ENCODE measurements at regions not wholly inside any gene's neighbourhood (a gene's known extent, or its start where the extent isn't known, plus 50 kb on each side); places are given as distances from the start of the nearest gene placed in this dataset.

GRCh38 chr2:185255566-185255965 lies 483.0 kb upstream of the FSIP2 start:
- CTCF ChIA-PET, result no interaction called here
- H3K36me3 ChIP-seq (replicated peaks in 1 of 2; ENCODE audit: control insufficient read depth in 1 of 2, insufficient read depth in 2 of 2, low read length in 1 of 2), result no peaks in the 10 kb centered on the region
- H3K4me2 ChIP-seq, result no peak overlapping the region
- no peaks in the 10 kb centered on the region for H4K20me1 ChIP-seq (ENCODE audit: insufficient read depth)
- no peaks in the 10 kb centered on the region for H3K9me3 ChIP-seq
- no peak overlapping the region for H3K27ac ChIP-seq (ENCODE audit: low read depth in 2 of 2, low read length in 1 of 2)
- no peak for TF ChIP-seq GABPA (IDR thresholded peaks at IDR 0.05; ENCODE audit: low read depth)
- TF ChIP-seq RFX5 (IDR thresholded peaks at IDR 0.05; ENCODE audit: low read length), result no peak
- no peak for TF ChIP-seq RCOR1 (IDR thresholded peaks at IDR 0.05; ENCODE audit: low read length)
- no peak for TF ChIP-seq TAF1 (IDR thresholded peaks at IDR 0.05; ENCODE audit: borderline replicate concordance, low read depth, low read length)
- TF ChIP-seq CTCF (IDR thresholded peaks at IDR 0.05), result no peak
- no peak for TF ChIP-seq NRF1 (IDR thresholded peaks at IDR 0.05; ENCODE audit: low read depth, low read length)
- TF ChIP-seq MXI1 (IDR thresholded peaks at IDR 0.05; ENCODE audit: low read depth, low read length), result no peak
- no peak for TF ChIP-seq MEF2A (IDR thresholded peaks at IDR 0.05; ENCODE audit: borderline replicate concordance, low read depth)
- TF ChIP-seq FOXJ3 (CRISPR knock-in tag; IDR thresholded peaks at IDR 0.05), result no peak
- no peak for TF ChIP-seq RXRA (IDR thresholded peaks at IDR 0.05; ENCODE audit: borderline replicate concordance, low read depth)
- no peak for TF ChIP-seq IRF3 (IDR thresholded peaks at IDR 0.05; ENCODE audit: low read depth, low read length)
- no peak for TF ChIP-seq RAD21 (IDR thresholded peaks at IDR 0.05; ENCODE audit: low read length)
- TF ChIP-seq JUND (IDR thresholded peaks at IDR 0.05), result no peak
- H3K4me3 ChIP-seq (ENCODE audit: low read depth in 2 of 2, low read length in 1 of 2), result no peak overlapping the region
- no peaks in the 10 kb centered on the region for H3K79me2 ChIP-seq (ENCODE audit: insufficient read depth)
- no peaks in the 10 kb centered on the region for H3K4me1 ChIP-seq (ENCODE audit: control insufficient read depth in 1 of 2, insufficient read depth in 2 of 2, low read depth in 1 of 2, low read length in 1 of 2)
- no peaks in the 10 kb centered on the region for H3K27me3 ChIP-seq (ENCODE audit: insufficient read depth)
- H3K9ac ChIP-seq, result no peak overlapping the region
- peaks cover 3% of the 10 kb centered on the region for H3F3A ChIP-seq (replicated peaks; ENCODE audit: insufficient read depth)
- no peak overlapping the region for H2AFZ ChIP-seq (ENCODE audit: low read depth)
- POLR2A ChIA-PET, result no interaction called here
- H3K9me2 ChIP-seq, result no peaks in the 10 kb centered on the region
- DNase-seq, result no peak
- WGBS (ENCODE audit: low lambda C conversion rate), result 15% methylated on average over 1 of the region's 1 CpG

- Histone ChIP-seq H3K4me2 (no peak overlapping the region), H3K4me3 (ENCODE audit: low read depth in 2 of 2, low read length in 1 of 2) (no peak overlapping the region), H2AFZ (ENCODE audit: low read depth) (no peak overlapping the region), H3K27ac (ENCODE audit: low read depth in 2 of 2, low read length in 1 of 2) (no peak overlapping the region), H3K79me2 (ENCODE audit: insufficient read depth) (no peaks in the 10 kb centered on the region), H3K9ac (no peak overlapping the region), H3K27me3 (ENCODE audit: insufficient read depth) (no peaks in the 10 kb centered on the region), H3K9me3 (no peaks in the 10 kb centered on the region), H3K9me2 (no peaks in the 10 kb centered on the region), H3F3A (replicated peaks; ENCODE audit: insufficient read depth) (no peaks in the 10 kb centered on the region), H3K4me1 (ENCODE audit: control insufficient read depth in 1 of 2, insufficient read depth in 2 of 2, low read depth in 1 of 2, low read length in 1 of 2) (no peaks in the 10 kb centered on the region), H4K20me1 (ENCODE audit: insufficient read depth) (no peaks in the 10 kb centered on the region), H3K36me3 (replicated peaks in 1 of 2; ENCODE audit: control insufficient read depth in 1 of 2, insufficient read depth in 2 of 2, low read length in 1 of 2) (no peaks in the 10 kb centered on the region)
- DNase-seq, result no peak
- ChIA-PET CTCF (no interaction called here), POLR2A (no interaction called here)
- whole genome bisulfite sequencing (ENCODE audit: low lambda C conversion rate), result 27% methylated on average over 1 of the region's 1 CpG
- no peak for TF ChIP-seq IRF3 (IDR thresholded peaks at IDR 0.05; ENCODE audit: low read depth, low read length)
- no peak for TF ChIP-seq YY1 (IDR thresholded peaks at IDR 0.05; ENCODE audit: low read depth)
- no peak for TF ChIP-seq MXI1 (IDR thresholded peaks at IDR 0.05; ENCODE audit: low read depth, low read length)
- no peak for TF ChIP-seq EZH2phosphoT487 (IDR thresholded peaks at IDR 0.05; ENCODE audit: borderline replicate concordance, low read depth)
- no peak for TF ChIP-seq FOXM1 (IDR thresholded peaks at IDR 0.05; ENCODE audit: low read depth)
- TF ChIP-seq REST (IDR thresholded peaks at IDR 0.05; ENCODE audit: low read depth, low read length), result no peak
- TF ChIP-seq NFIC (IDR thresholded peaks at IDR 0.05; ENCODE audit: borderline replicate concordance), result no peak
- no peak for TF ChIP-seq TAF1 (IDR thresholded peaks at IDR 0.05; ENCODE audit: borderline replicate concordance, low read depth, low read length)
- no peak for TF ChIP-seq ZBTB33 (IDR thresholded peaks at IDR 0.05; ENCODE audit: borderline replicate concordance, low read depth)
- no peak for TF ChIP-seq RXRA (IDR thresholded peaks at IDR 0.05; ENCODE audit: borderline replicate concordance, low read depth)
- no peak for TF ChIP-seq NRF1 (IDR thresholded peaks at IDR 0.05; ENCODE audit: low read depth, low read length)
These were observed 472.9 kb upstream of the FSIP2 start for GRCh38 chr2:185265747-185266146.
